ENCODE measurements at regions not wholly inside any gene's neighbourhood (a gene's known extent, or its start where the extent isn't known, plus 50 kb on each side); places are given as distances from the start of the nearest gene placed in this dataset.

- H3K4me3 ChIP-seq (ENCODE audit: low read depth, low read length): no peak overlapping the region
- no peak for TF ChIP-seq CTCF (IDR thresholded peaks at IDR 0.05; ENCODE audit: low read depth, low read length)
Observed at GRCh38 chr14:105865266-105865903, 339.0 kb downstream of the TMEM121 start.

- no peak for TF ChIP-seq CTCF (IDR thresholded peaks at IDR 0.05; ENCODE audit: low read depth, low read length)
- H3K4me3 ChIP-seq (ENCODE audit: low read depth, low read length): no peak overlapping the region
Observed at GRCh38 chr14:105865904-105866840, 339.8 kb downstream of the TMEM121 start.

GRCh38 chr14:105866841-105867321, 340.5 kb downstream of the TMEM121 start:
- H3K4me3 ChIP-seq (ENCODE audit: low read depth, low read length): no peak overlapping the region
- no peak for TF ChIP-seq CTCF (IDR thresholded peaks at IDR 0.05; ENCODE audit: low read depth, low read length)

- H3K4me3 ChIP-seq (ENCODE audit: low read depth, low read length): no peak overlapping the region
- TF ChIP-seq CTCF (IDR thresholded peaks at IDR 0.05; ENCODE audit: low read depth, low read length): no peak
Observed at GRCh38 chr14:105867961-105868599, 341.7 kb downstream of the TMEM121 start.

- TF ChIP-seq CTCF (IDR thresholded peaks at IDR 0.05; ENCODE audit: low read depth, low read length): no peak
Observed at GRCh38 chr14:105871590-105871989, 345.2 kb downstream of the TMEM121 start.

GRCh38 chr14:105873870-105874512, 347.6 kb downstream of the TMEM121 start:
- no peak overlapping the region for H3K4me3 ChIP-seq (ENCODE audit: low read depth, low read length)
- no peak for TF ChIP-seq CTCF (IDR thresholded peaks at IDR 0.05; ENCODE audit: low read depth, low read length)

More at GRCh38 chr14:105871590-105871989, 345.2 kb downstream of the TMEM121 start:
- no peak overlapping the region for H3K4me3 ChIP-seq (ENCODE audit: low read depth, low read length)
